HFF-Myc (cell line): ENCODE measurements at regions not wholly inside any gene's neighbourhood (a gene's known extent, or its start where the extent isn't known, plus 50 kb on each side); places are given as distances from the start of the nearest gene placed in this dataset.

ENCODE experiments used
- DNase-seq: peaks from one replicate; pipeline ENCODE4 v3.0.0-alpha.2; 2011; ENCODE audit warnings: low read depth; ENCODE audit errors: extremely low read depth
- H3K4me3 ChIP-seq: replicated peaks from 2 replicates; pipeline ENCODE4 v1.5.1; 2011; ENCODE audit warnings: low read depth, mild to moderate bottlenecking, control low read depth, low read length
- CTCF ChIP-seq: IDR thresholded peaks from 2 replicates; pipeline ENCODE4 v1.5.1; 2012; ENCODE audit warnings: mild to moderate bottlenecking, low read depth, low read length, control low read depth; ENCODE audit errors: missing control alignments

- no peak overlapping the region for H3K4me3 ChIP-seq
- peak; percentile 52 for DNase-seq
- peak; percentile 82 for TF ChIP-seq CTCF
Measured at GRCh38 chr6:121849477-121849876, 414.0 kb downstream of the GJA1 start.

- TF ChIP-seq CTCF, result no peak
- no peak overlapping the region for H3K4me3 ChIP-seq
- no peak for DNase-seq
Measured at GRCh38 chr6:121851056-121851455, 415.6 kb downstream of the GJA1 start.

- no peak for DNase-seq
- H3K4me3 ChIP-seq, result no peak overlapping the region
- TF ChIP-seq CTCF, result no peak
Measured at GRCh38 chr6:121853686-121854085, 418.2 kb downstream of the GJA1 start.

- no peak overlapping the region for H3K4me3 ChIP-seq
- no peak for DNase-seq
- no peak for TF ChIP-seq CTCF
Measured at GRCh38 chr6:121855521-121855920, 420.1 kb downstream of the GJA1 start.

- no peak for DNase-seq
Measured at GRCh38 chr6:121856296-121856695, 420.9 kb downstream of the GJA1 start.

GRCh38 chr6:121857551-121857950, 422.1 kb downstream of the GJA1 start:
- TF ChIP-seq CTCF, result no peak
- no peak for DNase-seq
- no peak overlapping the region for H3K4me3 ChIP-seq

More at GRCh38 chr6:121856296-121856695, 420.9 kb downstream of the GJA1 start:
- H3K4me3 ChIP-seq, result no peak overlapping the region
- TF ChIP-seq CTCF, result no peak

GRCh38 chr6:121858310-121858709, 422.9 kb downstream of the GJA1 start:
- no peak for TF ChIP-seq CTCF
- no peak overlapping the region for H3K4me3 ChIP-seq
- DNase-seq, result no peak
